OCI-LY7 (cell line): ENCODE measurements at regions not wholly inside any gene's neighbourhood (a gene's known extent, or its start where the extent isn't known, plus 50 kb on each side); places are given as distances from the start of the nearest gene placed in this dataset.

Source experiments
- CTCF ChIP-seq: fragments of 200-600 bp; sonication (generic); conservative IDR thresholded peaks from 2 replicates; pipeline ENCODE4 v1.5.1; 2014; ENCODE audit warnings: mild to moderate bottlenecking, antibody characterized with exemption, low read length, moderate library complexity, mixed read lengths
- EZH2phosphoT487 ChIP-seq: fragments of 200-600 bp; sonication (generic); IDR thresholded peaks from 2 replicates; pipeline ENCODE4 v1.6.1; 2018; ENCODE audit warnings: low read depth, borderline replicate concordance, mild to moderate bottlenecking, mixed run types, antibody characterized with exemption, low read length, moderate library complexity, mixed read lengths

GRCh38 chr3:167885277-167885676, 149.8 kb downstream of the SERPINI1 start:
- no peak for TF ChIP-seq CTCF
- no peak for TF ChIP-seq EZH2phosphoT487
